GM12891 (cell line): ENCODE measurements at regions not wholly inside any gene's neighbourhood (a gene's known extent, or its start where the extent isn't known, plus 50 kb on each side); places are given as distances from the start of the nearest gene placed in this dataset.

Source experiments
- POLR2A ChIP-seq: IDR thresholded peaks from 2 replicates; pipeline ENCODE4 v1.6.1; 2011; ENCODE audit warnings: low read depth, low read length, control low read depth
- TAF1 ChIP-seq: IDR thresholded peaks from 2 replicates; pipeline ENCODE4 v1.6.1; 2011; ENCODE audit warnings: low read depth, low read length, control low read depth

DNA sequence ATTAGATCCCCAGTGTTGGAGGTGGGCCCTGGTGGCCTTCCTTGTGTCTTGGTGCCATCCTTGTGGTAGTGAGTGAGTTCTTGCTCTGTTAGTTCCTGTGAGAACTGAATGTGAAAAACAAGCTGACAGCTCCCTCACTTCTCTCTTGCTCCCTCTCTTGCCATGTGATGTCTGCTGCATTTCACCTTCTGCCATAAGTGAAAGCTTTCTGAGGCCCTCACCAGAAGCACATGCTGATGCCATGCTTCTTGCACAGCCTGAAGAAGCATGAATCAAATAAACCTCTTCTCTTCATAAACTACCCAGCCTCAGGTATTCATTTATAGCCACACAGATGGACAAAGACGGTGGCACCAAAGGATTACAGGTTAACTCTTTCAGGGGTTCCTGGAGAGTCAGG lies 166.1 kb upstream of the ETV3 start:
- TF ChIP-seq TAF1 = no peak
- TF ChIP-seq POLR2A = no peak
